Neural progenitor cell (in vitro differentiated cells): ENCODE measurements at regions not wholly inside any gene's neighbourhood (a gene's known extent, or its start where the extent isn't known, plus 50 kb on each side); places are given as distances from the start of the nearest gene placed in this dataset.

Experiments
- DNase-seq: peaks from one replicate; pipeline ENCODE4 v3.0.0-alpha.2; 2016; ENCODE audit warnings: low spot score
- H2AFZ ChIP-seq: fragments of 200-600 bp; sonication (generic); replicated peaks from 2 replicates; pipeline ENCODE4 v1.6.1; 2016; ENCODE audit warnings: antibody characterized with exemption
- H3F3A ChIP-seq: fragments of 200-600 bp; sonication (generic); 2 replicates; pipeline ENCODE4 v1.6.1; 2016; ENCODE audit warnings: antibody characterized with exemption, low read depth
- H3K27ac ChIP-seq: fragments of 200-600 bp; sonication (generic); 2 replicates; pipeline ENCODE4 v1.5.1; 2016; ENCODE audit warnings: mild to moderate bottlenecking
- H3K27me3 ChIP-seq: fragments of 200-600 bp; sonication (generic); 2 replicates; pipeline ENCODE4 v1.6.1; 2016; ENCODE audit warnings: mild to moderate bottlenecking, moderate library complexity
- H3K36me3 ChIP-seq: fragments of 200-600 bp; sonication (generic); 2 replicates; pipeline ENCODE4 v1.5.1; 2016
- H3K4me1 ChIP-seq: fragments of 200-600 bp; sonication (generic); 2 replicates; pipeline ENCODE4 v1.6.1; 2016; ENCODE audit warnings: mixed run types
- H3K4me2 ChIP-seq: fragments of 200-600 bp; sonication (generic); 2 replicates; pipeline ENCODE4 v1.6.1; 2016
- H3K4me3 ChIP-seq: fragments of 200-600 bp; sonication (generic); 2 replicates; pipeline ENCODE4 v1.5.1; 2016
- H3K79me2 ChIP-seq: fragments of 200-600 bp; sonication (generic); 2 replicates; pipeline ENCODE4 v1.6.1; 2016; ENCODE audit warnings: low read depth
- H3K9ac ChIP-seq: fragments of 200-600 bp; sonication (generic); 2 replicates; pipeline ENCODE4 v1.6.1; 2016
- H3K9me3 ChIP-seq: fragments of 200-600 bp; sonication (generic); 2 replicates; pipeline ENCODE4 v1.5.1; 2016; ENCODE audit warnings: low read depth
- H4K20me1 ChIP-seq: fragments of 200-600 bp; sonication (generic); 2 replicates; pipeline ENCODE4 v1.6.1; 2016; ENCODE audit warnings: low read depth
- H3K27ac Mint-ChIP-seq: 3 replicates; pipeline ENCODE4 v1.8.0; 2021; ENCODE audit warnings: mixed read lengths
- H3K27me3 Mint-ChIP-seq: 2 replicates; pipeline ENCODE4 v1.8.0; 2022; ENCODE audit warnings: low read depth, mild to moderate bottlenecking, inconsistent platforms, moderate library complexity, mixed read lengths; ENCODE audit not compliant: insufficient read depth
- H3K36me3 Mint-ChIP-seq: 3 replicates; pipeline ENCODE4 v1.8.0; 2021; ENCODE audit warnings: mixed read lengths
- H3K4me1 Mint-ChIP-seq: 3 replicates; pipeline ENCODE4 v1.8.0; 2021; ENCODE audit warnings: mixed read lengths
- H3K4me3 Mint-ChIP-seq: 3 replicates; pipeline ENCODE4 v1.8.0; 2021; ENCODE audit warnings: mild to moderate bottlenecking, moderate library complexity, mixed read lengths
- H3K9me3 Mint-ChIP-seq: 3 replicates; pipeline ENCODE4 v1.8.0; 2020; ENCODE audit warnings: mixed read lengths
- EZH2 ChIP-seq: fragments of 200-600 bp; sonication (generic); IDR thresholded peaks from 2 replicates; pipeline ENCODE4 v1.6.1; 2017; ENCODE audit warnings: antibody characterized with exemption, mild to moderate bottlenecking, moderate library complexity
- EZH2phosphoT487 ChIP-seq: fragments of 200-600 bp; sonication (generic); IDR thresholded peaks from 2 replicates; pipeline ENCODE4 v1.6.1; 2017; ENCODE audit warnings: antibody characterized with exemption
- TF ChIP-seq, protein P1 (sequence below): fragments of 200-600 bp; sonication (generic); IDR thresholded peaks from 2 replicates; pipeline ENCODE4 v1.5.1; 2017; ENCODE audit warnings: antibody characterized with exemption, mild to moderate bottlenecking

DNA sequence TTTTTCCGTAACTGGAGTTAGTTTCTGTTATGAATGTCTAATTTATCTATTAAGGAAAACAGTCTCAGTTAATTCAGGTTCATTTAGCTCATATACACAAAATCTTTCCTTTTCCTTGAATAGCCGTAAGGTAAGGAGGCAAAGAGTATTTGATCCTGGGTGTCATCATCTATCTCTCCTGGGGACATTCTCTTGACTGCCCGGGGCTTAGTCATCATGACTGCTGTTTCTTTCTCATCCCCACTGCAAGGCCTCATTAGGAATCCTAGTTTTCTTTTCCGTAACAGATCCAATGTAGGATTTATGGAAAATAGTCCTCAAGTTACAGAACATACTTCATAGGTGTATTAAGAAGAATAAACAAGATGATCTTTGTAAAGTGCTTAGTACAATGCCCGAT lies 134.9 kb upstream of the CHD1 start:
- no peaks in the 10 kb centered on the region for H3K4me1 ChIP-seq
- TF ChIP-seq EZH2 (no peak), EZH2phosphoT487 (no peak)
- TF ChIP-seq, protein P1, sequence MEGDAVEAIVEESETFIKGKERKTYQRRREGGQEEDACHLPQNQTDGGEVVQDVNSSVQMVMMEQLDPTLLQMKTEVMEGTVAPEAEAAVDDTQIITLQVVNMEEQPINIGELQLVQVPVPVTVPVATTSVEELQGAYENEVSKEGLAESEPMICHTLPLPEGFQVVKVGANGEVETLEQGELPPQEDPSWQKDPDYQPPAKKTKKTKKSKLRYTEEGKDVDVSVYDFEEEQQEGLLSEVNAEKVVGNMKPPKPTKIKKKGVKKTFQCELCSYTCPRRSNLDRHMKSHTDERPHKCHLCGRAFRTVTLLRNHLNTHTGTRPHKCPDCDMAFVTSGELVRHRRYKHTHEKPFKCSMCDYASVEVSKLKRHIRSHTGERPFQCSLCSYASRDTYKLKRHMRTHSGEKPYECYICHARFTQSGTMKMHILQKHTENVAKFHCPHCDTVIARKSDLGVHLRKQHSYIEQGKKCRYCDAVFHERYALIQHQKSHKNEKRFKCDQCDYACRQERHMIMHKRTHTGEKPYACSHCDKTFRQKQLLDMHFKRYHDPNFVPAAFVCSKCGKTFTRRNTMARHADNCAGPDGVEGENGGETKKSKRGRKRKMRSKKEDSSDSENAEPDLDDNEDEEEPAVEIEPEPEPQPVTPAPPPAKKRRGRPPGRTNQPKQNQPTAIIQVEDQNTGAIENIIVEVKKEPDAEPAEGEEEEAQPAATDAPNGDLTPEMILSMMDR: no peak
- H3K27ac ChIP-seq: no peak overlapping the region
- no peaks in the 10 kb centered on the region for H3K36me3 Mint-ChIP-seq
- no peaks in the 10 kb centered on the region for H3K27me3 ChIP-seq
- H3F3A ChIP-seq: no peaks in the 10 kb centered on the region
- H3K4me1 Mint-ChIP-seq: peaks cover 3% of the 10 kb centered on the region
- no peak overlapping the region for H2AFZ ChIP-seq
- DNase-seq: no peak
- H4K20me1 ChIP-seq: no peaks in the 10 kb centered on the region
- H3K9me3 ChIP-seq: no peaks in the 10 kb centered on the region
- no peaks in the 10 kb centered on the region for H3K36me3 ChIP-seq
- no peak overlapping the region for H3K9ac ChIP-seq
- H3K79me2 ChIP-seq: no peaks in the 10 kb centered on the region
- H3K4me3 ChIP-seq: no peak overlapping the region
- H3K27ac Mint-ChIP-seq: no peak overlapping the region
- H3K4me2 ChIP-seq: no peak overlapping the region
- H3K4me3 Mint-ChIP-seq: no peak overlapping the region
- H3K9me3 Mint-ChIP-seq: no peaks in the 10 kb centered on the region
- no peaks in the 10 kb centered on the region for H3K27me3 Mint-ChIP-seq

DNA sequence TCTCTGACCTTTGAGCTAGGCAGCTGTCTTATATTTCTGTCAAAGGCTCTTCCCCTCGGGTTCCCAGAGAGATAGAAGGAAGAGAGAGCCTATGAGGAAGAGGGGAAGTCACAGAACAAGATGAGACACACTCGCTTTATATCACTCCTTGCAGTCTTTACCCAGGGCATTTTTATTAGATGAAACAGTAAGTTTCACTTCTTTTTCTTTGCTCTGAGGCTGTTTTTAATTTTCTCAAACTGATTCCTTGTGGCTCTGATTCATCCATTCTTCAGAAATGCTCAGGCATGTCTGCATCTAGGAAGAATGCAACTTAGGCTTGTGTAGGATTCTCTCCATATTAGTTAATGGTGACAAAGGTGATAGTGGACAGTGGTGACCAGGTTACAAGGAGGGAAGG lies 132.9 kb upstream of the CHD1 start:
- Mint-ChIP-seq H3K27me3 (no peaks in the 10 kb centered on the region), H3K36me3 (no peaks in the 10 kb centered on the region), H3K4me1 (peaks cover 3% of the 10 kb centered on the region), H3K9me3 (no peaks in the 10 kb centered on the region), H3K4me3 (no peak overlapping the region), H3K27ac (no peak overlapping the region)
- no peak overlapping the region for H3K27ac ChIP-seq
- H3K9ac ChIP-seq: no peak overlapping the region
- no peaks in the 10 kb centered on the region for H3K27me3 ChIP-seq
- DNase-seq: no peak
- H3K4me1 ChIP-seq: no peaks in the 10 kb centered on the region
- H4K20me1 ChIP-seq: no peaks in the 10 kb centered on the region
- H3K79me2 ChIP-seq: no peaks in the 10 kb centered on the region
- H3F3A ChIP-seq: no peaks in the 10 kb centered on the region
- no peaks in the 10 kb centered on the region for H3K9me3 ChIP-seq
- TF ChIP-seq EZH2phosphoT487 (no peak), EZH2 (no peak)
- TF ChIP-seq, protein P1: no peak
- no peak overlapping the region for H3K4me3 ChIP-seq
- H3K36me3 ChIP-seq: no peaks in the 10 kb centered on the region
- H2AFZ ChIP-seq: no peak overlapping the region
- no peak overlapping the region for H3K4me2 ChIP-seq

DNA sequence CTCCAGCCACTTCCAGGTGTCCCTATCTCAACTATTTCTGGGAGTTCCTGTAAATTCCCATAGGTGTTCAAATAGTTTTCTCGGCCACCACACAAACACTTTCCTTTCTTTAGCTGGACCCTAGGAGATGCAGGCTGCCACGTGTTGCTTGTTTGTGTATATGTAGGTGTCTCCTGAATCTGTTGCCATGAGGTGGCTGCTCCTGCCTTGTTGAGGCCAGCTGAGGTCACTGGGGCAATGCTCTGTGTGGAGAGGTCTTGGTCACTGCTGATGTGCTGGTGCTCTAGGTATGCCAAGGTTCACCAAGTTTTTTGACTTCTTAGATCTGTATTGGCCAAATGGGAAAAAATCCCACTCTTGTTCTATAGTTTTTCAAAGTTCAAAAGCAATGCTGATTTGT lies 132.5 kb upstream of the CHD1 start:
- H3K79me2 ChIP-seq: no peaks in the 10 kb centered on the region
- no peak overlapping the region for H3K4me2 ChIP-seq
- DNase-seq: no peak
- H3K27ac Mint-ChIP-seq: no peak overlapping the region
- no peaks in the 10 kb centered on the region for H3F3A ChIP-seq
- H3K4me3 Mint-ChIP-seq: no peak overlapping the region
- H2AFZ ChIP-seq: no peak overlapping the region
- H3K9ac ChIP-seq: no peak overlapping the region
- no peaks in the 10 kb centered on the region for H3K9me3 Mint-ChIP-seq
- H3K27me3 ChIP-seq: no peaks in the 10 kb centered on the region
- no peaks in the 10 kb centered on the region for H3K36me3 Mint-ChIP-seq
- H3K36me3 ChIP-seq: no peaks in the 10 kb centered on the region
- H3K27ac ChIP-seq: no peak overlapping the region
- H3K4me3 ChIP-seq: no peak overlapping the region
- no peaks in the 10 kb centered on the region for H3K27me3 Mint-ChIP-seq
- peaks cover 3% of the 10 kb centered on the region for H3K4me1 Mint-ChIP-seq
- TF ChIP-seq, protein P1: no peak
- TF ChIP-seq EZH2 (no peak), EZH2phosphoT487 (no peak)
- no peaks in the 10 kb centered on the region for H3K4me1 ChIP-seq
- no peaks in the 10 kb centered on the region for H3K9me3 ChIP-seq
- H4K20me1 ChIP-seq: no peaks in the 10 kb centered on the region
